ENCODE measurements at regions not wholly inside any gene's neighbourhood (a gene's known extent, or its start where the extent isn't known, plus 50 kb on each side); places are given as distances from the start of the nearest gene placed in this dataset.

GRCh38 chr20:12653642-12654041 lies 355.1 kb upstream of the SPTLC3 start:
- TF ChIP-seq CTCF (conservative IDR thresholded peaks at IDR 0.05; ENCODE audit: control insufficient read depth, insufficient read depth, low read depth, low read length), result no peak
- no peak for DNase-seq (ENCODE audit: low read depth)
- H3K4me3 ChIP-seq (ENCODE audit: control insufficient read depth, low read depth, low read length), result no peak overlapping the region

- DNase-seq (ENCODE audit: low read depth), result no peak
- H3K4me3 ChIP-seq (ENCODE audit: control insufficient read depth, low read depth, low read length), result no peak overlapping the region
- no peak for TF ChIP-seq CTCF (conservative IDR thresholded peaks at IDR 0.05; ENCODE audit: control insufficient read depth, insufficient read depth, low read depth, low read length)
These were observed 348.8 kb upstream of the SPTLC3 start for GRCh38 chr20:12659942-12660341.

GRCh38 chr20:12660918-12661317 lies 347.9 kb upstream of the SPTLC3 start:
- TF ChIP-seq CTCF (conservative IDR thresholded peaks at IDR 0.05; ENCODE audit: control insufficient read depth, insufficient read depth, low read depth, low read length), result no peak
- no peak for DNase-seq (ENCODE audit: low read depth)
- no peak overlapping the region for H3K4me3 ChIP-seq (ENCODE audit: control insufficient read depth, low read depth, low read length)

GRCh38 chr20:12670301-12670700 lies 338.5 kb upstream of the SPTLC3 start:
- H3K4me3 ChIP-seq (ENCODE audit: control insufficient read depth, low read depth, low read length), result no peak overlapping the region
- DNase-seq (ENCODE audit: low read depth), result no peak
- TF ChIP-seq CTCF (conservative IDR thresholded peaks at IDR 0.05; ENCODE audit: control insufficient read depth, insufficient read depth, low read depth, low read length), result no peak

GRCh38 chr20:12673352-12673751 lies 335.4 kb upstream of the SPTLC3 start:
- TF ChIP-seq CTCF (conservative IDR thresholded peaks at IDR 0.05; ENCODE audit: control insufficient read depth, insufficient read depth, low read depth, low read length), result no peak
- no peak for DNase-seq (ENCODE audit: low read depth)
- no peak overlapping the region for H3K4me3 ChIP-seq (ENCODE audit: control insufficient read depth, low read depth, low read length)

- H3K4me3 ChIP-seq (ENCODE audit: control insufficient read depth, low read depth, low read length), result no peak overlapping the region
- no peak for DNase-seq (ENCODE audit: low read depth)
- TF ChIP-seq CTCF (conservative IDR thresholded peaks at IDR 0.05; ENCODE audit: control insufficient read depth, insufficient read depth, low read depth, low read length), result no peak
These were observed 330.8 kb upstream of the SPTLC3 start for GRCh38 chr20:12677925-12678324.

GRCh38 chr20:12679447-12679846 lies 329.3 kb upstream of the SPTLC3 start:
- no peak for DNase-seq (ENCODE audit: low read depth)
- TF ChIP-seq CTCF (conservative IDR thresholded peaks at IDR 0.05; ENCODE audit: control insufficient read depth, insufficient read depth, low read depth, low read length), result no peak
- H3K4me3 ChIP-seq (ENCODE audit: control insufficient read depth, low read depth, low read length), result no peak overlapping the region
